ENCODE measurements at regions not wholly inside any gene's neighbourhood (a gene's known extent, or its start where the extent isn't known, plus 50 kb on each side); places are given as distances from the start of the nearest gene placed in this dataset.

DNA sequence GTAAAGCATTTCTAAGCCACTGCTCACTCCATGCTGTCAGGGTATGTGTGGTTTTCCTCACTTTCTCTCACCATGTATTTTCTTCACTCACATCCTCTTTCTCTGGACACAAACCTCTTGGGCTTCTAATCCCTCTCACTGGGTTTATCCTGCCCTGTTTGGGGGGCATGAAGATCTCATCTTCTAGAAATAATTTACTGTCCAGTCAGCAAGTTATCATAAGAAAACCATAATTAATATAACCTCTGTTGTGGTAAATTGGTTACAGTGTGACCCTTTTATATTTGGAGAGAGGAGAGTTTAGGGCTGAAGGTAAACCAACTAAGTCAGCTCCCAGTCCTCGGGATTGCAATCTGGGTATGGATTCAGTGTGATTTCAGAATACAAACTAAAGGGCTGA lies 213.8 kb upstream of the PROX1 start:
- H3K9me3 ChIP-seq (ENCODE audit: control insufficient read depth in 2 of 3, insufficient read depth in 1 of 3, low read length in 3 of 3): peaks cover 0 to 11% (median 0%) of the 10 kb centered on the region in 3 donors
- H3K4me3 ChIP-seq (ENCODE audit: low read length in 3 of 3): no peak overlapping the region
- DNase-seq: no peak
- H3K36me3 ChIP-seq (ENCODE audit: control insufficient read depth in 2 of 3, insufficient read depth in 3 of 3, low read length in 3 of 3): no peaks in the 10 kb centered on the region
- H3K27me3 ChIP-seq (ENCODE audit: control insufficient read depth, insufficient read depth, low read length): no peaks in the 10 kb centered on the region
- no peak for FAIRE-seq
- intact Hi-C loops (cut with DNase I): no loop called here
- H3K9ac ChIP-seq (ENCODE audit: low read length in 3 of 3): no peak overlapping the region
- no peaks in the 10 kb centered on the region for H3K4me1 ChIP-seq (ENCODE audit: control insufficient read depth in 2 of 3, insufficient read depth in 2 of 3, low read depth in 1 of 3, low read length in 3 of 3)
- no peak overlapping the region for H3K27ac ChIP-seq (ENCODE audit: low read depth in 2 of 2, low read length in 2 of 2)
- TF ChIP-seq, protein P1, sequence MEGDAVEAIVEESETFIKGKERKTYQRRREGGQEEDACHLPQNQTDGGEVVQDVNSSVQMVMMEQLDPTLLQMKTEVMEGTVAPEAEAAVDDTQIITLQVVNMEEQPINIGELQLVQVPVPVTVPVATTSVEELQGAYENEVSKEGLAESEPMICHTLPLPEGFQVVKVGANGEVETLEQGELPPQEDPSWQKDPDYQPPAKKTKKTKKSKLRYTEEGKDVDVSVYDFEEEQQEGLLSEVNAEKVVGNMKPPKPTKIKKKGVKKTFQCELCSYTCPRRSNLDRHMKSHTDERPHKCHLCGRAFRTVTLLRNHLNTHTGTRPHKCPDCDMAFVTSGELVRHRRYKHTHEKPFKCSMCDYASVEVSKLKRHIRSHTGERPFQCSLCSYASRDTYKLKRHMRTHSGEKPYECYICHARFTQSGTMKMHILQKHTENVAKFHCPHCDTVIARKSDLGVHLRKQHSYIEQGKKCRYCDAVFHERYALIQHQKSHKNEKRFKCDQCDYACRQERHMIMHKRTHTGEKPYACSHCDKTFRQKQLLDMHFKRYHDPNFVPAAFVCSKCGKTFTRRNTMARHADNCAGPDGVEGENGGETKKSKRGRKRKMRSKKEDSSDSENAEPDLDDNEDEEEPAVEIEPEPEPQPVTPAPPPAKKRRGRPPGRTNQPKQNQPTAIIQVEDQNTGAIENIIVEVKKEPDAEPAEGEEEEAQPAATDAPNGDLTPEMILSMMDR (IDR thresholded peaks at IDR 0.05; ENCODE audit: borderline replicate concordance, extremely low read depth, insufficient read depth): no peak

DNA sequence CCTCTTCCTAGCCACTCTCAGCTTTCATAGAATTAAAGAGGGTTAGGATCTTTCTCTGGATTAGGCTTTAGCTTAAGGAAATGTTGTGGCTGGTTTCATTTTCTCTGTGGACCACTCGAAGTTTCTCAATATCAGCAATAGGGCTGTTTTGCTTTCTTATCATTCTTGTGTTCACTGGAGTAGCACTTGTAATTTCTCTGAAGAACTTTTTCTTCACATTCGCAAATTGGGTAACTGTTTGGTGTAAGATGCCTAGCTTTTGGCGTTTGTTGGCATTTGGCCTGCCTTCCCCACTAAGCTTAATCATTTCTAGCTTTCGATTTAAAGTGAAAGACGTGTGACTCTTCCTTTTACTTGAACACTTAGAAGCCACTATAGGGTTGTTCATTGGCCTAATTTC lies 210.8 kb upstream of the PROX1 start:
- DNase-seq: no peak
- Histone ChIP-seq H3K4me3 (ENCODE audit: low read length in 3 of 3) (no peak overlapping the region), H3K9ac (ENCODE audit: low read length in 3 of 3) (no peak overlapping the region), H3K9me3 (ENCODE audit: control insufficient read depth in 2 of 3, insufficient read depth in 1 of 3, low read length in 3 of 3) (peaks cover 0 to 11% (median 0%) of the 10 kb centered on the region in 3 donors), H3K36me3 (ENCODE audit: control insufficient read depth in 2 of 3, insufficient read depth in 3 of 3, low read length in 3 of 3) (no peaks in the 10 kb centered on the region), H3K27ac (ENCODE audit: low read depth in 2 of 2, low read length in 2 of 2) (no peak overlapping the region), H3K27me3 (ENCODE audit: control insufficient read depth, insufficient read depth, low read length) (no peaks in the 10 kb centered on the region), H3K4me1 (ENCODE audit: control insufficient read depth in 2 of 3, insufficient read depth in 2 of 3, low read depth in 1 of 3, low read length in 3 of 3) (no peaks in the 10 kb centered on the region)
- FAIRE-seq: no peak
- intact Hi-C loops (cut with DNase I): no loop called here
- TF ChIP-seq, protein P1 (IDR thresholded peaks at IDR 0.05; ENCODE audit: borderline replicate concordance, extremely low read depth, insufficient read depth): no peak

DNA sequence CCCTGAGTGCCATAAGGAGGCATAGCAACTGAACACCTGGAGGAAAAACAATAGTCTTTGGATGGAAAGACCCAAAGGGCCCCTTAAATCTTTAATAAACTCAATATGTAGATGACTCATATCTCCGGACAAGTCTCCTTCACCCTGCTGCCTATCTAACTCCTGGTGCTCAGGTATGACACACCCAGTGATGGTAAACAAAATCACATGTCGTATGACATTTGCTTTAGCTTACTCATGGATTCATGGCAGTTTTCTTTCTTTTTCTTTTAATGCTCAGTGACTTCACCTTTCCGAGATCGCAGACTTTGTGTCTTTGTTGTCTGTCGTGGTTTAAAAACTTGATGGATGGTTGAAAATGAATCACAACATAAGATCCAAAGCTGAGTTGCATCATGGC lies 208.5 kb upstream of the PROX1 start:
- Histone ChIP-seq H3K4me1 (ENCODE audit: control insufficient read depth in 2 of 3, insufficient read depth in 2 of 3, low read depth in 1 of 3, low read length in 3 of 3) (no peaks in the 10 kb centered on the region), H3K36me3 (ENCODE audit: control insufficient read depth in 2 of 3, insufficient read depth in 3 of 3, low read length in 3 of 3) (no peaks in the 10 kb centered on the region), H3K27ac (ENCODE audit: low read depth in 2 of 2, low read length in 2 of 2) (no peak overlapping the region), H3K4me3 (ENCODE audit: low read length in 3 of 3) (no peak overlapping the region), H3K9me3 (ENCODE audit: control insufficient read depth in 2 of 3, insufficient read depth in 1 of 3, low read length in 3 of 3) (peaks cover 0 to 11% (median 0%) of the 10 kb centered on the region in 3 donors), H3K9ac (ENCODE audit: low read length in 3 of 3) (no peak overlapping the region), H3K27me3 (ENCODE audit: control insufficient read depth, insufficient read depth, low read length) (no peaks in the 10 kb centered on the region)
- TF ChIP-seq, protein P1 (IDR thresholded peaks at IDR 0.05; ENCODE audit: borderline replicate concordance, extremely low read depth, insufficient read depth): no peak
- no peak for FAIRE-seq
- DNase-seq: no peak
- intact Hi-C loops (cut with DNase I): no loop called here

All from kidney (tissue), 13 donors.